ENCODE measurements at regions not wholly inside any gene's neighbourhood (a gene's known extent, or its start where the extent isn't known, plus 50 kb on each side); places are given as distances from the start of the nearest gene placed in this dataset.
"Not testable (repeated sequence)": the region's sequence is repeated elsewhere in the genome, so short reads cannot be mapped to it uniquely, and the experiment has no call there.

GRCh38 chr4:14340321-14340720, 662.0 kb upstream of the CPEB2 start:
- DNase-seq (ENCODE audit: extremely low read depth in 1 of 11, low read depth in 9 of 11, low spot score in 4 of 11) = no peak

DNA sequence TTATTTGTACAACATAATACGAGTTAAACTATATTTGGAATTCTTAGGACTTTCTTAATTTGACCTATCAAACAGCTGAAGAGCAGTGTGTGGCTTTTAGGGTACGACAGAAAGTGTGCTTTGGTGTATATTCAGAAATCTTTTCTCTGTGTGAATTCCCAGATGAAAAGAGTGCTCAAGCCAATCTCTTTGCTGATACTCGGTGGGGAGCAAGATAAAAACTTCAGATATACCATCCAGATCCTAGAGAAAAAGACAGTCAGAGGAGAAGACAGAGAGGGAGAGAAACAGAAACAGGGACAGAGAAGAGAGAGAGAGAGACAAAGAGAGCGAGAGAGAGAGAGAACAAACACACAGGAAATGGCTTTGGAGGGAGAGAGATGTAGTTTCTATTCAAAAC, 658.3 kb upstream of the CPEB2 start:
- DNase-seq (ENCODE audit: extremely low read depth in 1 of 11, low read depth in 9 of 11, low spot score in 4 of 11) = no peak

DNA sequence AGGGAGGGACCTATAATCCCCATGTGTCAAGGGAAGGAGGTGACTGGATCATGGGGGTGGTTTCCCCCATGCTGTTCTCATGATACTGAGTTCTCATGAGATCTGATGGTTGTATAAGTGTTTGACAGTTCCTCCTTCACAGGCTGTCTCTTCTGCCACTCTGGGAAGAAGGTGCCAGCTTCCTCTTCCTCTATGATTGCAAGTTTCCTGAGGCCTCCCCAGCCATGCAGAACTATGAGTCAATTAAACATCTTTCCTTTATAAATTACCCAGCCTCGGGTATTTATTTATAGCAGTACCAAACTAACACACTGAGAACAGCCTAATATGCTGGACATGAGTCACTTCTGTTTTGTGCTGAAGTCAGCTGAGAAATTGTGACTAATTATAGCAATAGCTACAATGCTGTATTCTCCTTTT, 656.9 kb upstream of the CPEB2 start:
- no peak for DNase-seq (ENCODE audit: extremely low read depth in 1 of 11, low read depth in 9 of 11, low spot score in 4 of 11)

GRCh38 chr4:14347526-14347925, 654.8 kb upstream of the CPEB2 start:
- no peak for DNase-seq (ENCODE audit: extremely low read depth in 1 of 11, low read depth in 9 of 11, low spot score in 4 of 11)

DNA sequence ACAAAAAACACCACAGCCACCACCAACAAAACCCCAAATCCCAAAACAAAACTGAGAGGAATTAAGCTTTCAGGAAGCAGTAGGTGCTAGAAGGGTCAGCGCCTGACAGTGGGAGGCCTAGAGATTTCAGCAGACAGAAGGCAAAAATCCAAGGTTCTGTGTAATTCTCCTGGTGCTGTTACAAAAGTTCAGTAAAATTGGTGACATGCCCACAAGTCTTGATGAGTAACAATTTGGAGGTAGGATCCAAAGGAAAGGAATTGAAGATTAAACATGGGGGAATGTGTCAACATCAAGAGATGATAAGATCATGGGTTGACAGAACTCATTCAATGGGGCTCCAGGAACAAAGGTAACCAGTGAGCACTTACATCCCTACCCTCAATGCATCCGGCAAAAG, 653.8 kb upstream of the CPEB2 start:
- DNase-seq (ENCODE audit: extremely low read depth in 1 of 11, low read depth in 9 of 11, low spot score in 4 of 11) = no peak

DNA sequence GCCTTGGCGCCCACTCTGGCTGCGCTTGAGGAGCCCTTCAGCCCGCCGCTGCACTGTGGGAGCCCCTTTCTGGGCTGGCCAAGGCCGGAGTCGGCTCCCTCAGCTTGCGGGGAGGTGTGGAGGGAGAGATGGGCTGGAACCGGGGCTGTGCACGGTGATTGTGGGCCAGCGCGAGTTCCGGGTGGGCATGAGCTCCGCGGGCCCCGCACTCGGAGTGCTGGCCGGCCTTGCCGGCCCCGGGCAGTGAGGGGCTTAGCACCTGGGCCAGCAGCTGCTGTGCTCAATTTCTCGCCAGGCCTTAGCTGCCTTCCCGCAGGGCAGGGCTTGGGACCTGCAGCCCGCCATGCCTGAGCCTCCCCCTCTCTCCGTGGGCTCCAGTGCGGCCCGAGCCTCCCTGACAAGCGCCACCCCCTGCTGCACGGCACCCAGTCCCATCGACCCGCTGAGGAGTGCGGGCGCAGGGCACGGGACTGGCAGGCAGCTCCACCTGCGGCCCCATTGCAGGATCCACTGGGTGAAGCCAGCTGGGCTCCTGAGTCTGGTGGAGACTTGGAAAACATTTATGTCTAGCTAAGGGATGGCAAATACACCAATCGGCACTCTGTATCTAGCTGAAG, 643.6 kb upstream of the CPEB2 start:
- DNase-seq (ENCODE audit: extremely low read depth in 1 of 11, low read depth in 9 of 11, low spot score in 4 of 11) = not testable (repeated sequence)

DNA sequence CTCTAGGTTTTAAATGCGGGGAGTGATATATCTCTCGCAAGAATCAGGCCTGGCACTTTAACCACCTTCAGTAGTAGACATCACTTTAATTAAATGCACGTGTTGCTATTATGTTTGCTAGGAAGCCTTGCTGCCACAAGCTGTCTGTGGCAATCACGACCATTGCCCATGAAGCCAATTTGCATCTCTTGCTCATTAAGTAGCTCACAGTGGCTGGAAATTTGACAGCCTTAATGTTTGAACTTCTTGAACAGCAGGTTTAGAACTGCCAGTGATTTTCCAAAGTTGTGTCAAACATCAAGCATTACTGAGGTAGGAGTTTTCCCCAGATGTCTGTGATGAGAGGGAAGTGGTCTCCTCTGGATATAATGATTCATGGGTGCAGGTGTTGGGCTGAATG, 642.3 kb upstream of the CPEB2 start:
- DNase-seq (ENCODE audit: extremely low read depth in 1 of 11, low read depth in 9 of 11, low spot score in 4 of 11) = no peak

GRCh38 chr4:14361084-14361483, 641.2 kb upstream of the CPEB2 start:
- no peak for DNase-seq (ENCODE audit: extremely low read depth in 1 of 11, low read depth in 9 of 11, low spot score in 4 of 11)

DNA sequence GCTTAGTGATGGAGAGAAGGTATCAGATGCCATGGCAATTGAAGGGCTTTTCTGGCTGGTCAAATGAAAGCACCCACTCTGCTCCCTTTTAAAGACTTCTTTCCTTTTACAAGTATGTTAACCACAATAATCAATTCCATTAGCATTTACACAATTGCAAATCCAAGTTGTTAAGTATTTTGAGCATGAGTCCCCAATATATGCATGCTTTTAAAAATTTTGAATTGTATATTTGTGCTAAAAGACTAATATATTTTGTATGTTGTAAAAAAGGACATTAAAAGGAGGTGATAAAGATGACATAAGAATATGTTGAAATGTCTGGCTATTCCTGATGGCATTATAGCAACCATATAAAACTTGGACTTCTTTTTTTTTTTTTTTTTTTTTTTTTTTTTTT, 639.9 kb upstream of the CPEB2 start:
- DNase-seq (ENCODE audit: extremely low read depth in 1 of 11, low read depth in 9 of 11, low spot score in 4 of 11) = no peak

GRCh38 chr4:14364953-14365536, 637.2 kb upstream of the CPEB2 start:
- no peak for DNase-seq (ENCODE audit: extremely low read depth in 1 of 11, low read depth in 9 of 11, low spot score in 4 of 11)

- no peak for DNase-seq (ENCODE audit: extremely low read depth in 1 of 11, low read depth in 9 of 11, low spot score in 4 of 11)
These were observed 633.9 kb upstream of the CPEB2 start for GRCh38 chr4:14368391-14368790.

DNA sequence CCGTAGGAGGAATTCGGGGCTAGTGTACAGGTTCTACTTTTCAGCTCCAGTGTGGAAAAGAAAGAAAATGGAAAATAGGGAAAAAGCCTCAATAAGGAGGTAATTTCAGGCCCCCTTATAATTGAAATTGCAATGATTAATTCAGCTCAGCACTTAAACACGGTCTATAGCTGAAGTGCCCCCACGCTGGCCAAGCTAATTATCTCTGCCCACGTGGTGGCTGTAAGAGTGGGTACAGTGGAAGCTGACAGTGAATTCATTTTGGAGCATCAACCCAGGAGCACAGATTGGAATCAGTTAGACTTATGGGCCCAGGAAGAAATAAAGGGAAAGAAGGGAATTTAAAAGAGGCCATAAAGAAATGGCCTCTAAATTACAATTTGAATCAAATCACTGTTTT, 631.1 kb upstream of the CPEB2 start:
- DNase-seq (ENCODE audit: extremely low read depth in 1 of 11, low read depth in 9 of 11, low spot score in 4 of 11) = no peak

DNA sequence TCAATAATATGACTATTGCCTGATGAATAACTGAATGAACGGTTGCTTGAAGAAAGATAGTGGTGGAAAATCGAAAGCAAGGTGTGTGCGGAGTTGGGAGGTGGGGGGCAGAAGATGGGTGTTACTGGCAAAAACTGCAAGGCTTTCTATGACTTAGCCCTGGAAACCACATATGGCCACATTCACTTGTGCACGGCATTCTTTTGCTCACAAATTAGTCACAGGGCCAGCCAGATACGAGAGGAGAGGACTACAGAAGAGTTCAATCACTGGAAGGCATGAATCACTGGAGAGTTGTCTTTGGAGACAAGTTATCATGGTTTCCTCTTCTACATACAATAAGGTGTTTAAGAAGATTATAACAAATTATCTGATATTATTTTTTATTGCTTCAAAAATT, 626.5 kb upstream of the CPEB2 start:
- no peak for DNase-seq (ENCODE audit: extremely low read depth in 1 of 11, low read depth in 9 of 11, low spot score in 4 of 11)

DNA sequence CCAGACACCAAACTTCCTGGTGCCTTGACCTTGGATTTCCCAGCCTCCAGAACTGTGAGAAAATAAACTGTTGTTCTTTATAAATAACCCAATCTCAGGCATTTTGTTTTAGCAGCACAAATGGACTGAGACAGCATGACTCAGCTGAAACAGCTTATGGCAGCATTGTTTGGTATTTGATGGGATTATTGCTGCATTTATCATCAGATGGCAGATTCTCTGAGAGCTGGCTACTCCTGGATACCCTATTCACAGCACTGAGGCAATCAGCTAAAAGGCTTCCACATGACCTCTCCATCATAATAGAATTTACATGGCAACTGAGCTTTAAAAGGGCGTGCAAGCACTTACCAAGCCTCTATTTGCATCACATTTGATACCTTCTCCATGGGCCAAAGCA, 623.1 kb upstream of the CPEB2 start:
- no peak for DNase-seq (ENCODE audit: extremely low read depth in 1 of 11, low read depth in 9 of 11, low spot score in 4 of 11)

- no peak for DNase-seq (ENCODE audit: extremely low read depth in 1 of 11, low read depth in 9 of 11, low spot score in 4 of 11)
These were observed 618.6 kb upstream of the CPEB2 start for GRCh38 chr4:14383652-14384051.

GRCh38 chr4:14384824-14385223, 617.5 kb upstream of the CPEB2 start:
- no peak for DNase-seq (ENCODE audit: extremely low read depth in 1 of 11, low read depth in 9 of 11, low spot score in 4 of 11)

DNA sequence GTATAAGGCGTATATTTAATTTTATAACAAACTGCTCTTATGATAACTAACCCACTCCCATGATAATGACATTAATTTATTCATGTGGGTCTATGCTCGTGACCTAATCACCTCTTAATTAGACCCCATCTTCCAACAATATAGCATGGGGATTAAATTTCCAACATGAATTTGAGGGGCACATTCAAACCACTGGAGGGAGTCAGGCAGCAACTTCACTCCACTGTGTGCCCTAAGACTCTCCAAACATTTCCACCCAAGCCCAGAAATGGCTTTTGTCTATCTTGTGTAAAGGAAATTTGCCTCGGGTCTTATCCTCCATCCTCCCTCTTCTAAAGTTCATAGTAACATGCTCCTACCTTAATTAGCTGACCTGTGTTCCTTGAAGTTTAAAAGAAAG, 616.1 kb upstream of the CPEB2 start:
- DNase-seq (ENCODE audit: extremely low read depth in 1 of 11, low read depth in 9 of 11, low spot score in 4 of 11) = no peak

DNA sequence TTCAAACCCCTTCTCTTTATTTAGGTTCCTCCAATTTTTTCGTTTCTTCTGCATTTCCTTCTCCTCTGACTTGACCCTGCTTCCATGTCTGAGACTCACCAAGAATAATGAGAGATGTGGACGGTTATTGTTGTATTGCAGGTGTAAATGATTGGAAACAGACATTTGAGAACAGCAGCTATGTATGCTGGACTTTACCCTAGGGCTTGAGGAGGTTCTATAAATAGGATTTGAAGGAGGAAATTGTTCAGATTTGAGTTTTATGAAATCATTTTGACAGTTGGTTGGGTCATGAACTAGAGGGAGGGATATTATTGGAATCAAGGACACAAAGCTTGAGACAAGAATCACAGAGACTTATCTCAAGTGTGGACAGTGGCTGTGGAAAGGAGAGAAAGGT, 614.6 kb upstream of the CPEB2 start:
- DNase-seq (ENCODE audit: extremely low read depth in 1 of 11, low read depth in 9 of 11, low spot score in 4 of 11) = no peak

- DNase-seq (ENCODE audit: extremely low read depth in 1 of 11, low read depth in 9 of 11, low spot score in 4 of 11) = no peak
These were observed 609.9 kb upstream of the CPEB2 start for GRCh38 chr4:14392378-14392777.

GRCh38 chr4:14396183-14396582, 606.1 kb upstream of the CPEB2 start:
- no peak for DNase-seq (ENCODE audit: extremely low read depth in 1 of 11, low read depth in 9 of 11, low spot score in 4 of 11)

DNA sequence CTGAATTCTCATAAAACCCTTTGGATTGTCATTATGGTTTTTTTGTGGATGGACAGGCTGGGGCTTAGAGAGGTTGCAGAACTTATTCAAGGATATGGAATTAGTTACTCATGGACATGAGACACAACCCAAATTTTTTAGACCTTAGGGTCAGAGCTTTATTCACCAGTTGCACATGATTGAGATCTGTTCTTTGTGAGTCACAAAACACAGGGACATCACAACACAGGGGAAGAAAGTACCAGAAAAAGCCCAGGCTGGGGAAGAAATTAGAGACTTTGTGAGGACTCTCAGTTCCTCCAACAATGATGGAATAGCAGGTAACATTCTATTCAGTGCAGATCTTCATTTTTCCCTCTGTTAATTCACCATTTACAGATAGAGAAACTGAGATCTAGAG, 602.4 kb upstream of the CPEB2 start:
- DNase-seq (ENCODE audit: extremely low read depth in 1 of 11, low read depth in 9 of 11, low spot score in 4 of 11) = no peak

Measured in renal cortex interstitium (tissue), 11 donors.